IMR-90 (cell line): ENCODE measurements at regions not wholly inside any gene's neighbourhood (a gene's known extent, or its start where the extent isn't known, plus 50 kb on each side); places are given as distances from the start of the nearest gene placed in this dataset.

Experiments used
- ATAC-seq: fragments of 200-7000 bp; cut with Tn5 transposase; 2 replicates; pipeline ENCODE4 v1.9.1; 2020; ENCODE audit warnings: low read depth, mild to moderate bottlenecking, moderate library complexity
- BruUV-seq: library from RNA; stranded (reverse); fragments of 400-500 nt; replicated peaks from 2 replicates; lab custom pipeline; 2021; lab: Mats Ljungman, UMichigan
- CTCF ChIA-PET: fragments of 300-600 bp; formaldehyde crosslinking; extraction: SDS; loops from one replicate; lab custom pipeline; 2021; ENCODE audit warnings: antibody characterized with exemption; lab: Yijun Ruan, JAX
- POLR2A ChIA-PET: fragments of 300-600 bp; sonication (Branson Sonifier 250); formaldehyde crosslinking; loops from one replicate; lab custom pipeline; 2022; ENCODE audit warnings: antibody characterized with exemption; ENCODE audit not compliant: unreplicated experiment; lab: Charles Lee
- DNase-seq: peaks from one replicate; pipeline ENCODE4 v3.0.0; 2013
- H2AFZ ChIP-seq: replicated peaks from 2 replicates; pipeline ENCODE3; 2013; ENCODE audit warnings: low read length, mild to moderate bottlenecking; ENCODE audit not compliant: poor library complexity
- H2AK5ac ChIP-seq: 2 replicates; pipeline ENCODE4 v1.6.1; 2013; ENCODE audit warnings: low read depth, low read length, inconsistent platforms
- H2AK9ac ChIP-seq: replicated peaks from 2 replicates; pipeline ENCODE3; 2013; ENCODE audit warnings: mild to moderate bottlenecking, low read depth, low read length, moderate library complexity; ENCODE audit not compliant: poor library complexity
- H2BK120ac ChIP-seq: 2 replicates; pipeline ENCODE4 v1.6.1; 2013; ENCODE audit warnings: low read depth, low read length, inconsistent platforms
- H2BK15ac ChIP-seq: 3 replicates; pipeline ENCODE4 v1.6.1; 2013; ENCODE audit warnings: low read depth, low read length, inconsistent platforms
- H2BK20ac ChIP-seq: 2 replicates; pipeline ENCODE4 v1.6.1; 2013; ENCODE audit warnings: low read depth, mild to moderate bottlenecking, inconsistent platforms, low read length, moderate library complexity
- H2BK5ac ChIP-seq: 2 replicates; pipeline ENCODE4 v1.6.1; 2013; ENCODE audit warnings: mild to moderate bottlenecking, low read depth, low read length, inconsistent platforms; ENCODE audit not compliant: poor library complexity, severe bottlenecking
- H3K14ac ChIP-seq: replicated peaks from 2 replicates; pipeline ENCODE4 v1.6.1; 2013; ENCODE audit warnings: low read depth, low read length, inconsistent platforms
- H3K18ac ChIP-seq: 2 replicates; pipeline ENCODE4 v1.6.1; 2013; ENCODE audit warnings: low read depth, low read length, control low read depth
- H3K23ac ChIP-seq: 2 replicates; pipeline ENCODE4 v1.6.1; 2013; ENCODE audit warnings: low read depth, low read length, inconsistent platforms
- H3K27ac ChIP-seq: 2 replicates; pipeline ENCODE4 v1.5.1; 2013; ENCODE audit warnings: mild to moderate bottlenecking, control low read depth, low read length; ENCODE audit not compliant: insufficient read depth
- H3K27me3 ChIP-seq: 2 replicates; pipeline ENCODE4 v1.6.1; 2013; ENCODE audit warnings: low read length; ENCODE audit not compliant: control insufficient read depth, insufficient read depth
- H3K36me3 ChIP-seq: 2 replicates; pipeline ENCODE4 v1.6.1; 2013; ENCODE audit warnings: low read length, mixed read lengths; ENCODE audit not compliant: control insufficient read depth, insufficient read depth
- H3K4ac ChIP-seq: 2 replicates; pipeline ENCODE4 v1.6.1; 2013; ENCODE audit warnings: low read depth, low read length, inconsistent platforms
- H3K4me1 ChIP-seq: 2 replicates; pipeline ENCODE4 v1.6.1; 2013; ENCODE audit warnings: low read length, mixed read lengths; ENCODE audit not compliant: control insufficient read depth, insufficient read depth
- H3K4me2 ChIP-seq: 2 replicates; pipeline ENCODE4 v1.6.1; 2013; ENCODE audit warnings: low read depth, mild to moderate bottlenecking, control low read depth, low read length, moderate library complexity
- H3K4me3 ChIP-seq: 2 replicates; pipeline ENCODE4 v1.5.1; 2013; ENCODE audit warnings: low read depth, mild to moderate bottlenecking, control low read depth, low read length, moderate library complexity; ENCODE audit not compliant: insufficient read depth
- H3K56ac ChIP-seq: 2 replicates; pipeline ENCODE4 v1.6.1; 2013; ENCODE audit warnings: low read length, inconsistent platforms; ENCODE audit not compliant: insufficient read depth; ENCODE audit errors: extremely low read depth
- H3K79me1 ChIP-seq, 2 experiments: 2 replicates each; pipeline ENCODE4 v1.6.1; 2013; ENCODE audit warnings: low read length in 2 of 2, inconsistent platforms in 1 of 2, low read depth in 1 of 2
- H3K9ac ChIP-seq: 2 replicates; pipeline ENCODE4 v1.6.1; 2013; ENCODE audit warnings: low read depth, low read length, control low read depth
- H3K9me1 ChIP-seq: 2 replicates; pipeline ENCODE4 v1.6.1; 2013; ENCODE audit warnings: low read length, inconsistent platforms; ENCODE audit not compliant: insufficient read depth
- H3K9me3 ChIP-seq: 2 replicates; pipeline ENCODE4 v1.6.1; 2013; ENCODE audit warnings: low read length; ENCODE audit not compliant: control insufficient read depth, insufficient read depth
- H4K20me1 ChIP-seq: 2 replicates; pipeline ENCODE4 v1.6.1; 2013; ENCODE audit warnings: low read length, inconsistent platforms; ENCODE audit not compliant: insufficient read depth
- H4K5ac ChIP-seq: 2 replicates; pipeline ENCODE4 v1.6.1; 2013; ENCODE audit warnings: mild to moderate bottlenecking, low read depth, low read length, control low read depth
- H4K8ac ChIP-seq, 2 experiments: 2 replicates each; pipeline ENCODE4 v1.6.1; 2013; ENCODE audit warnings: low read depth in 2 of 2, low read length in 2 of 2, control low read depth in 1 of 2, inconsistent platforms in 1 of 2
- H4K91ac ChIP-seq: 2 replicates; pipeline ENCODE4 v1.6.1; 2013; ENCODE audit warnings: low read depth, low read length, inconsistent platforms; ENCODE audit not compliant: insufficient read depth
- BHLHE40 ChIP-seq: fragments of 150-350 bp; IDR thresholded peaks from 2 replicates; pipeline ENCODE4 v1.6.1; 2016; ENCODE audit warnings: mild to moderate bottlenecking, low read depth, low read length
- CEBPB ChIP-seq: IDR thresholded peaks from 2 replicates; pipeline ENCODE4 v1.6.1; 2012; ENCODE audit warnings: low read depth, low read length, improper control_type of control experiment
- CHD1 ChIP-seq: IDR thresholded peaks from 2 replicates; pipeline ENCODE4 v1.6.1; 2012; ENCODE audit warnings: low read depth, low read length, improper control_type of control experiment
- CTCF ChIP-seq: conservative IDR thresholded peaks from 2 replicates; pipeline ENCODE4 v1.5.1; 2012; ENCODE audit warnings: mild to moderate bottlenecking, low read depth, low read length, improper control_type of control experiment
- FOS ChIP-seq: fragments of 150-350 bp; IDR thresholded peaks from 2 replicates; pipeline ENCODE4 v1.6.1; 2016; ENCODE audit warnings: low read depth, low read length
- MAFK ChIP-seq: IDR thresholded peaks from 2 replicates; pipeline ENCODE4 v1.6.1; 2012; ENCODE audit warnings: low read depth, low read length, improper control_type of control experiment
- MAZ ChIP-seq: IDR thresholded peaks from 2 replicates; pipeline ENCODE4 v1.6.1; 2012; ENCODE audit warnings: low read depth, mild to moderate bottlenecking, low read length, improper control_type of control experiment, moderate library complexity, borderline replicate concordance
- MXI1 ChIP-seq: IDR thresholded peaks from 2 replicates; pipeline ENCODE4 v1.6.1; 2012; ENCODE audit warnings: low read depth, mild to moderate bottlenecking, low read length, moderate library complexity, borderline replicate concordance
- NFE2L2 ChIP-seq: fragments of 150-350 bp; IDR thresholded peaks from 2 replicates; pipeline ENCODE4 v1.6.1; 2016; ENCODE audit warnings: low read depth, mild to moderate bottlenecking, low read length
- POLR2A ChIP-seq: IDR thresholded peaks from 2 replicates; pipeline ENCODE4 v1.6.1; 2012; ENCODE audit warnings: mild to moderate bottlenecking, low read depth, low read length
- RAD21 ChIP-seq: IDR thresholded peaks from 2 replicates; pipeline ENCODE4 v1.6.1; 2012; ENCODE audit warnings: low read length, improper control_type of control experiment
- RCOR1 ChIP-seq: IDR thresholded peaks from 2 replicates; pipeline ENCODE4 v1.6.1; 2012; ENCODE audit warnings: mild to moderate bottlenecking, low read length, improper control_type of control experiment; ENCODE audit not compliant: insufficient replicate concordance
- RFX5 ChIP-seq: IDR thresholded peaks from 2 replicates; pipeline ENCODE4 v1.8.0; 2012; ENCODE audit warnings: low read depth, mild to moderate bottlenecking, low read length, moderate library complexity
- SMC3 ChIP-seq: fragments of 150-350 bp; IDR thresholded peaks from 2 replicates; pipeline ENCODE4 v1.6.1; 2016; ENCODE audit warnings: low read depth, mild to moderate bottlenecking, antibody characterized with exemption, low read length, moderate library complexity
- USF2 ChIP-seq: fragments of 150-350 bp; IDR thresholded peaks from 2 replicates; pipeline ENCODE4 v1.6.1; 2017; ENCODE audit warnings: mild to moderate bottlenecking, antibody characterized with exemption, low read length, low read depth
- WGBS, 2 experiments: methylation state at CpG; one replicate each; pipeline versions ENCODE4 v1.1.5 to v1.1.7; 2013; ENCODE audit warnings: missing lambda C conversion rate in 2 of 2; ENCODE audit not compliant: insufficient read length in 1 of 2; ENCODE audit errors: extremely low coverage in 2 of 2; 5-methylcytosine and 5-hydroxymethylcytosine counted together
- dilution Hi-C: fragments of 300-500 bp; cut with HindIII; formaldehyde crosslinking; loops from one replicate; pipeline ENCODE4 v1.14.3; 2018; ENCODE audit warnings: low sequenced_read_pairs; ENCODE audit not compliant: unreplicated experiment
- in situ Hi-C: fragments of 300-500 bp; cut with MboI; formaldehyde crosslinking; loops from 3 replicates; pipeline ENCODE4 v1.14.3; 2019; ENCODE audit warnings: low sequenced_read_pairs, inconsistent platforms, mixed read lengths
- intact Hi-C: fragments of 100-400 bp; cut with micrococcal nuclease; formaldehyde crosslinking; loops from 2 replicates; pipeline ENCODE4 v1.10.0; 2022
- TF ChIP-seq, protein P1 (sequence below): fragments of 150-350 bp; IDR thresholded peaks from 2 replicates; pipeline ENCODE4 v1.6.1; 2016; ENCODE audit warnings: low read depth, mild to moderate bottlenecking, low read length, moderate library complexity, borderline replicate concordance

- DNase-seq (peak; percentile 72), ATAC-seq (peak; percentile 15; the same call in 1 of the 2 replicates)
- H3K9me3 ChIP-seq = no peaks in the 10 kb centered on the region
- ChIA-PET CTCF (no interaction called here), POLR2A (no interaction called here)
- dilution Hi-C loops (no loop called here), intact Hi-C loops (no loop called here), in situ Hi-C loops (no loop called here)
- no peaks in the 10 kb centered on the region for H3K79me1 ChIP-seq
- H3K4me3 ChIP-seq = no peak overlapping the region
- H2BK120ac ChIP-seq = peak overlapping the region; percentile 99
- BruUV-seq = no TSS peak
- peak overlapping the region; percentile 56 to 76 for H4K8ac ChIP-seq
- H3K56ac ChIP-seq = peak overlapping the region; percentile 20; the same call in 1 of the 2 replicates
- H3K23ac ChIP-seq = peak overlapping the region; percentile 66; the same call in 1 of the 2 replicates
- peak overlapping the region; percentile 81 for H3K4ac ChIP-seq
- TF ChIP-seq SMC3 = no peak
- no peak for TF ChIP-seq RCOR1
- no peak for TF ChIP-seq MXI1
- TF ChIP-seq MAFK = no peak
- no peak for TF ChIP-seq CEBPB
- TF ChIP-seq MAZ = no peak
- peak; percentile 2; the same call in 1 of the 2 replicates for TF ChIP-seq BHLHE40
- TF ChIP-seq POLR2A = no peak
- no peak for TF ChIP-seq RAD21
- TF ChIP-seq RFX5 = no peak
- no peak for TF ChIP-seq CHD1
- TF ChIP-seq CTCF = no peak
- TF ChIP-seq FOS = peak; percentile 58
- peak; percentile 78 for TF ChIP-seq USF2
- TF ChIP-seq, protein P1, sequence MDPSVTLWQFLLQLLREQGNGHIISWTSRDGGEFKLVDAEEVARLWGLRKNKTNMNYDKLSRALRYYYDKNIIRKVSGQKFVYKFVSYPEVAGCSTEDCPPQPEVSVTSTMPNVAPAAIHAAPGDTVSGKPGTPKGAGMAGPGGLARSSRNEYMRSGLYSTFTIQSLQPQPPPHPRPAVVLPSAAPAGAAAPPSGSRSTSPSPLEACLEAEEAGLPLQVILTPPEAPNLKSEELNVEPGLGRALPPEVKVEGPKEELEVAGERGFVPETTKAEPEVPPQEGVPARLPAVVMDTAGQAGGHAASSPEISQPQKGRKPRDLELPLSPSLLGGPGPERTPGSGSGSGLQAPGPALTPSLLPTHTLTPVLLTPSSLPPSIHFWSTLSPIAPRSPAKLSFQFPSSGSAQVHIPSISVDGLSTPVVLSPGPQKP = no peak
- no peak for TF ChIP-seq NFE2L2
- H3K27ac ChIP-seq = peak overlapping the region; percentile 16; the same call in 1 of the 2 replicates
- no peak overlapping the region for H3K9ac ChIP-seq
- peak overlapping the region; percentile 64; the same call in 1 of the 2 replicates for H4K5ac ChIP-seq
- peak overlapping the region; percentile 78 for H2BK5ac ChIP-seq
- H2AK5ac ChIP-seq = peak overlapping the region; percentile 68
- peaks cover 13% of the 10 kb centered on the region for H3K9me1 ChIP-seq
- no peak overlapping the region; the same call in 1 of the 2 replicates for H3K4me2 ChIP-seq
- H3K36me3 ChIP-seq = no peaks in the 10 kb centered on the region
- H2AK9ac ChIP-seq = peak overlapping the region; percentile 57
- peak overlapping the region; percentile 74 for H3K18ac ChIP-seq
- H3K14ac ChIP-seq = peak overlapping the region; percentile 39
- H2BK20ac ChIP-seq = peak overlapping the region; percentile 90
- peak overlapping the region; percentile 93; the same call in 2 of the 3 replicates for H2BK15ac ChIP-seq
- peak overlapping the region; percentile 68 for H2AFZ ChIP-seq
- H3K27me3 ChIP-seq = no peaks in the 10 kb centered on the region
- 0 out of 2 replicates have a peak, but pooled peaks cover 3% of the 10 kb centered on the region for H4K20me1 ChIP-seq
- WGBS, 2 experiments = 63% methylated on average over 5 of the region's 11 CpGs; no CpG with 5 or more reads in 1 of the 2 experiments
- H3K4me1 ChIP-seq = peaks cover 29% of the 10 kb centered on the region
- H4K91ac ChIP-seq = peak overlapping the region; percentile 88
Observed at GRCh38 chr18:11323359-11323819, 174.0 kb upstream of the PIEZO2 start.
